IMR-90 (cell line): ENCODE measurements at regions not wholly inside any gene's neighbourhood (a gene's known extent, or its start where the extent isn't known, plus 50 kb on each side); places are given as distances from the start of the nearest gene placed in this dataset.
A peak's percentile ranks its signal among the peaks of the same experiment; 100 is the strongest.

Experiments
- ATAC-seq: fragments of 200-7000 bp; cut with Tn5 transposase; 2 replicates; pipeline ENCODE4 v1.9.1; 2020; ENCODE audit warnings: low read depth, mild to moderate bottlenecking, moderate library complexity
- BruUV-seq: library from RNA; stranded (reverse); fragments of 400-500 nt; replicated peaks from 2 replicates; lab custom pipeline; 2021; lab: Mats Ljungman, UMichigan
- CTCF ChIA-PET: fragments of 300-600 bp; formaldehyde crosslinking; extraction: SDS; loops from one replicate; lab custom pipeline; 2021; ENCODE audit warnings: antibody characterized with exemption; lab: Yijun Ruan, JAX
- POLR2A ChIA-PET: fragments of 300-600 bp; sonication (Branson Sonifier 250); formaldehyde crosslinking; loops from one replicate; lab custom pipeline; 2022; ENCODE audit warnings: antibody characterized with exemption; ENCODE audit not compliant: unreplicated experiment; lab: Charles Lee
- DNase-seq: peaks from one replicate; pipeline ENCODE4 v3.0.0; 2013
- H2AFZ ChIP-seq: replicated peaks from 2 replicates; pipeline ENCODE3; 2013; ENCODE audit warnings: low read length, mild to moderate bottlenecking; ENCODE audit not compliant: poor library complexity
- H2AK5ac ChIP-seq: 2 replicates; pipeline ENCODE4 v1.6.1; 2013; ENCODE audit warnings: low read depth, low read length, inconsistent platforms
- H2AK9ac ChIP-seq: replicated peaks from 2 replicates; pipeline ENCODE3; 2013; ENCODE audit warnings: mild to moderate bottlenecking, low read depth, low read length, moderate library complexity; ENCODE audit not compliant: poor library complexity
- H2BK120ac ChIP-seq: 2 replicates; pipeline ENCODE4 v1.6.1; 2013; ENCODE audit warnings: low read depth, low read length, inconsistent platforms
- H2BK15ac ChIP-seq: 3 replicates; pipeline ENCODE4 v1.6.1; 2013; ENCODE audit warnings: low read depth, low read length, inconsistent platforms
- H2BK20ac ChIP-seq: 2 replicates; pipeline ENCODE4 v1.6.1; 2013; ENCODE audit warnings: low read depth, mild to moderate bottlenecking, inconsistent platforms, low read length, moderate library complexity
- H2BK5ac ChIP-seq: 2 replicates; pipeline ENCODE4 v1.6.1; 2013; ENCODE audit warnings: mild to moderate bottlenecking, low read depth, low read length, inconsistent platforms; ENCODE audit not compliant: poor library complexity, severe bottlenecking
- H3K14ac ChIP-seq: replicated peaks from 2 replicates; pipeline ENCODE4 v1.6.1; 2013; ENCODE audit warnings: low read depth, low read length, inconsistent platforms
- H3K18ac ChIP-seq: 2 replicates; pipeline ENCODE4 v1.6.1; 2013; ENCODE audit warnings: low read depth, low read length, control low read depth
- H3K23ac ChIP-seq: 2 replicates; pipeline ENCODE4 v1.6.1; 2013; ENCODE audit warnings: low read depth, low read length, inconsistent platforms
- H3K27ac ChIP-seq: 2 replicates; pipeline ENCODE4 v1.5.1; 2013; ENCODE audit warnings: mild to moderate bottlenecking, control low read depth, low read length; ENCODE audit not compliant: insufficient read depth
- H3K27me3 ChIP-seq: 2 replicates; pipeline ENCODE4 v1.6.1; 2013; ENCODE audit warnings: low read length; ENCODE audit not compliant: control insufficient read depth, insufficient read depth
- H3K36me3 ChIP-seq: 2 replicates; pipeline ENCODE4 v1.6.1; 2013; ENCODE audit warnings: low read length, mixed read lengths; ENCODE audit not compliant: control insufficient read depth, insufficient read depth
- H3K4ac ChIP-seq: 2 replicates; pipeline ENCODE4 v1.6.1; 2013; ENCODE audit warnings: low read depth, low read length, inconsistent platforms
- H3K4me1 ChIP-seq: 2 replicates; pipeline ENCODE4 v1.6.1; 2013; ENCODE audit warnings: low read length, mixed read lengths; ENCODE audit not compliant: control insufficient read depth, insufficient read depth
- H3K4me2 ChIP-seq: 2 replicates; pipeline ENCODE4 v1.6.1; 2013; ENCODE audit warnings: low read depth, mild to moderate bottlenecking, control low read depth, low read length, moderate library complexity
- H3K4me3 ChIP-seq: 2 replicates; pipeline ENCODE4 v1.5.1; 2013; ENCODE audit warnings: low read depth, mild to moderate bottlenecking, control low read depth, low read length, moderate library complexity; ENCODE audit not compliant: insufficient read depth
- H3K56ac ChIP-seq: 2 replicates; pipeline ENCODE4 v1.6.1; 2013; ENCODE audit warnings: low read length, inconsistent platforms; ENCODE audit not compliant: insufficient read depth; ENCODE audit errors: extremely low read depth
- H3K79me1 ChIP-seq, 2 experiments: 2 replicates each; pipeline ENCODE4 v1.6.1; 2013; ENCODE audit warnings: low read length in 2 of 2, inconsistent platforms in 1 of 2, low read depth in 1 of 2
- H3K9ac ChIP-seq: 2 replicates; pipeline ENCODE4 v1.6.1; 2013; ENCODE audit warnings: low read depth, low read length, control low read depth
- H3K9me1 ChIP-seq: 2 replicates; pipeline ENCODE4 v1.6.1; 2013; ENCODE audit warnings: low read length, inconsistent platforms; ENCODE audit not compliant: insufficient read depth
- H3K9me3 ChIP-seq: 2 replicates; pipeline ENCODE4 v1.6.1; 2013; ENCODE audit warnings: low read length; ENCODE audit not compliant: control insufficient read depth, insufficient read depth
- H4K20me1 ChIP-seq: 2 replicates; pipeline ENCODE4 v1.6.1; 2013; ENCODE audit warnings: low read length, inconsistent platforms; ENCODE audit not compliant: insufficient read depth
- H4K5ac ChIP-seq: 2 replicates; pipeline ENCODE4 v1.6.1; 2013; ENCODE audit warnings: mild to moderate bottlenecking, low read depth, low read length, control low read depth
- H4K8ac ChIP-seq, 2 experiments: 2 replicates each; pipeline ENCODE4 v1.6.1; 2013; ENCODE audit warnings: low read depth in 2 of 2, low read length in 2 of 2, control low read depth in 1 of 2, inconsistent platforms in 1 of 2
- H4K91ac ChIP-seq: 2 replicates; pipeline ENCODE4 v1.6.1; 2013; ENCODE audit warnings: low read depth, low read length, inconsistent platforms; ENCODE audit not compliant: insufficient read depth
- CEBPB ChIP-seq: IDR thresholded peaks from 2 replicates; pipeline ENCODE4 v1.6.1; 2012; ENCODE audit warnings: low read depth, low read length, improper control_type of control experiment
- CHD1 ChIP-seq: IDR thresholded peaks from 2 replicates; pipeline ENCODE4 v1.6.1; 2012; ENCODE audit warnings: low read depth, low read length, improper control_type of control experiment
- WGBS, 2 experiments: methylation state at CpG; one replicate each; pipeline versions ENCODE4 v1.1.5 to v1.1.7; 2013; ENCODE audit warnings: missing lambda C conversion rate in 2 of 2; ENCODE audit not compliant: insufficient read length in 1 of 2; ENCODE audit errors: extremely low coverage in 2 of 2; 5-methylcytosine and 5-hydroxymethylcytosine counted together
- dilution Hi-C: fragments of 300-500 bp; cut with HindIII; formaldehyde crosslinking; loops from one replicate; pipeline ENCODE4 v1.14.3; 2018; ENCODE audit warnings: low sequenced_read_pairs; ENCODE audit not compliant: unreplicated experiment
- in situ Hi-C: fragments of 300-500 bp; cut with MboI; formaldehyde crosslinking; loops from 3 replicates; pipeline ENCODE4 v1.14.3; 2019; ENCODE audit warnings: low sequenced_read_pairs, inconsistent platforms, mixed read lengths
- intact Hi-C: fragments of 100-400 bp; cut with micrococcal nuclease; formaldehyde crosslinking; loops from 2 replicates; pipeline ENCODE4 v1.10.0; 2022

DNA sequence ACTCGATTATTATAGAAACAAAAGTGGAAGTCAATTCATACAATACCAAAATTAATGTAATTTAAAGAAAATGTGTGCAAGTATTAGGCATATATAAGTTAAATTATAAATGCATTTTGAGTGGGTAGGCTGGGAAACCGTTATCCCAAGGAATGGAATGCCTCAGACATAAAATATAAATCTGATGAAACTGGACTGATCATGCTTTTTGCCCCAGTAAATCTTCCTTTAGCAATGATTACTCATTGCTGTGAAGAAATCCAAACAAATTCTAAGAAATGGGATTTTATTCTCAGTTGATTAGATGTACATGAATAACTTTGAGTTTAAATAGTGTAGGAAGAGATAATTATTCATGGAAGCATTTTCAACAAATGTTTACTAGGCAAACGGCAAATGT, 185.5 kb upstream of the KCNMB2 start:
- in situ Hi-C loops (no loop called here), dilution Hi-C loops (no loop called here), intact Hi-C loops (no loop called here)
- H3K4me1 ChIP-seq, result peaks cover 7% of the 10 kb centered on the region
- H4K91ac ChIP-seq, result no peak overlapping the region
- H3K9me3 ChIP-seq, result no peaks in the 10 kb centered on the region
- no peak overlapping the region for H2AFZ ChIP-seq
- H3K4ac ChIP-seq, result peak overlapping the region; percentile 73; the same call in 1 of the 2 replicates
- no peak overlapping the region for H2BK15ac ChIP-seq
- peak overlapping the region; percentile 78 for H3K4me2 ChIP-seq
- DNase-seq (peak; percentile 58), ATAC-seq (peak; percentile 56)
- no peaks in the 10 kb centered on the region for H3K79me1 ChIP-seq
- no CpG with 5 or more reads among the region's 3 CpGs for WGBS, 2 experiments
- ChIA-PET POLR2A (no interaction called here), CTCF (no interaction called here)
- H3K18ac ChIP-seq, result peak overlapping the region; percentile 92
- peak overlapping the region; percentile 83 for H2BK20ac ChIP-seq
- H3K36me3 ChIP-seq, result no peaks in the 10 kb centered on the region
- H3K14ac ChIP-seq, result no peak overlapping the region
- H4K20me1 ChIP-seq, result no peaks in the 10 kb centered on the region
- no peak for TF ChIP-seq CHD1
- TF ChIP-seq CEBPB, result peak; percentile 75
- H3K27me3 ChIP-seq, result no peaks in the 10 kb centered on the region
- H3K4me3 ChIP-seq, result no peak overlapping the region
- no peaks in the 10 kb centered on the region for H3K9me1 ChIP-seq
- peak overlapping the region; percentile 44; the same call in 1 of the 2 replicates for H3K23ac ChIP-seq
- peak overlapping the region in 1 of 2 experiments; percentile 70; a peak in 1 of 4 replicates for H4K8ac ChIP-seq
- H3K9ac ChIP-seq, result no peak overlapping the region
- peak overlapping the region; percentile 66; the same call in 1 of the 2 replicates for H3K27ac ChIP-seq
- peak overlapping the region; percentile 81 for H2BK5ac ChIP-seq
- peak overlapping the region; percentile 81 for H2BK120ac ChIP-seq
- BruUV-seq, result no TSS peak
- no peak overlapping the region for H2AK9ac ChIP-seq
- no peak overlapping the region for H2AK5ac ChIP-seq
- peak overlapping the region; percentile 48; the same call in 1 of the 2 replicates for H3K56ac ChIP-seq
- peak overlapping the region; percentile 95 for H4K5ac ChIP-seq
